Left ventricle myocardium inferior (tissue), 1 donor: ENCODE measurements at regions not wholly inside any gene's neighbourhood (a gene's known extent, or its start where the extent isn't known, plus 50 kb on each side); places are given as distances from the start of the nearest gene placed in this dataset.

ENCODE experiments used
- DNase-seq: peaks from one replicate; pipeline ENCODE4 v3.0.0-alpha.2; 2020
- H3K27ac ChIP-seq: fragments of 200-600 bp; replicated peaks from 2 replicates; pipeline ENCODE4 v1.8.0; 2021
- H3K27me3 ChIP-seq: fragments of 200-600 bp; 2 replicates; pipeline ENCODE4 v1.8.0; 2021; ENCODE audit warnings: low read depth
- H3K36me3 ChIP-seq: fragments of 200-600 bp; 2 replicates; pipeline ENCODE4 v1.8.0; 2021
- H3K4me1 ChIP-seq: fragments of 200-600 bp; 2 replicates; pipeline ENCODE4 v1.8.0; 2021
- H3K4me3 ChIP-seq: fragments of 200-600 bp; 2 replicates; pipeline ENCODE4 v1.8.0; 2021; ENCODE audit warnings: mild to moderate bottlenecking, moderate library complexity
- H3K9me3 ChIP-seq: fragments of 200-600 bp; replicated peaks from 2 replicates; pipeline ENCODE4 v1.8.0; 2021
- CTCF ChIP-seq: fragments of 200-600 bp; IDR thresholded peaks from 2 replicates; pipeline ENCODE4 v1.8.0; 2021; ENCODE audit warnings: antibody characterized with exemption, mild to moderate bottlenecking, borderline replicate concordance
- intact Hi-C: fragments of 100-400 bp; cut with micrococcal nuclease; formaldehyde crosslinking; loops from one replicate; pipeline ENCODE4 v1.11.0; 2022
- donor health status: DM: no; HTN: yes; CAD: no; lungs with severe emphysema.

GRCh38 chr21:18705971-18706370 is 302.4 kb upstream of the TMPRSS15 start:
- Histone ChIP-seq H3K27me3 (no peaks in the 10 kb centered on the region), H3K4me3 (no peak overlapping the region), H3K36me3 (no peaks in the 10 kb centered on the region), H3K4me1 (no peaks in the 10 kb centered on the region), H3K9me3 (peaks cover 11% of the 10 kb centered on the region), H3K27ac (no peak overlapping the region)
- DNase-seq, result no peak
- intact Hi-C loops, result no loop called here
- TF ChIP-seq CTCF, result no peak

GRCh38 chr21:18711662-18712061 is 308.1 kb upstream of the TMPRSS15 start:
- Histone ChIP-seq H3K36me3 (no peaks in the 10 kb centered on the region), H3K9me3 (peaks cover 19% of the 10 kb centered on the region), H3K4me1 (no peaks in the 10 kb centered on the region), H3K27ac (no peak overlapping the region), H3K27me3 (no peaks in the 10 kb centered on the region), H3K4me3 (no peak overlapping the region)
- no peak for TF ChIP-seq CTCF
- intact Hi-C loops, result no loop called here
- no peak for DNase-seq

GRCh38 chr21:18715606-18716005 is 312.0 kb upstream of the TMPRSS15 start:
- Histone ChIP-seq H3K36me3 (no peaks in the 10 kb centered on the region), H3K27me3 (no peaks in the 10 kb centered on the region), H3K9me3 (peaks cover 18% of the 10 kb centered on the region), H3K4me3 (no peak overlapping the region), H3K4me1 (no peaks in the 10 kb centered on the region), H3K27ac (no peak overlapping the region)
- intact Hi-C loops, result no loop called here
- no peak for TF ChIP-seq CTCF
- no peak for DNase-seq

- TF ChIP-seq CTCF, result no peak
- Histone ChIP-seq H3K4me1 (no peaks in the 10 kb centered on the region), H3K9me3 (peaks cover 7% of the 10 kb centered on the region), H3K27ac (no peak overlapping the region), H3K27me3 (no peaks in the 10 kb centered on the region), H3K36me3 (no peaks in the 10 kb centered on the region), H3K4me3 (no peak overlapping the region)
- no peak for DNase-seq
- intact Hi-C loops, result no loop called here
Observed at GRCh38 chr21:18716578-18717138, 313.1 kb upstream of the TMPRSS15 start.

GRCh38 chr21:18722193-18722592 is 318.6 kb upstream of the TMPRSS15 start:
- H3K4me3 ChIP-seq, result no peak overlapping the region
- H3K27ac ChIP-seq, result no peak overlapping the region
- no peaks in the 10 kb centered on the region for H3K27me3 ChIP-seq
- H3K36me3 ChIP-seq, result no peaks in the 10 kb centered on the region
- no peaks in the 10 kb centered on the region for H3K9me3 ChIP-seq
- intact Hi-C loops, result no loop called here
- no peak for DNase-seq
- no peak for TF ChIP-seq CTCF
- no peaks in the 10 kb centered on the region for H3K4me1 ChIP-seq
